ENCODE measurements at regions not wholly inside any gene's neighbourhood (a gene's known extent, or its start where the extent isn't known, plus 50 kb on each side); places are given as distances from the start of the nearest gene placed in this dataset.
A peak's percentile ranks its signal among the peaks of the same experiment; 100 is the strongest.

- no peak overlapping the region for H3K4me3 ChIP-seq (replicated peaks; ENCODE audit: low read depth, low read length)
- TF ChIP-seq CTCF (IDR thresholded peaks at IDR 0.05; ENCODE audit: low read length, missing control alignments) = no peak
- no peak for DNase-seq (ENCODE audit: low read depth)
Measured at GRCh38 chr3:194998417-194998816, 272.5 kb downstream of the XXYLT1 start.

GRCh38 chr3:194998948-194999347 is 272.0 kb downstream of the XXYLT1 start:
- no peak for TF ChIP-seq CTCF (IDR thresholded peaks at IDR 0.05; ENCODE audit: low read length, missing control alignments)
- H3K4me3 ChIP-seq (replicated peaks; ENCODE audit: low read depth, low read length) = no peak overlapping the region
- DNase-seq (ENCODE audit: low read depth) = no peak

DNA sequence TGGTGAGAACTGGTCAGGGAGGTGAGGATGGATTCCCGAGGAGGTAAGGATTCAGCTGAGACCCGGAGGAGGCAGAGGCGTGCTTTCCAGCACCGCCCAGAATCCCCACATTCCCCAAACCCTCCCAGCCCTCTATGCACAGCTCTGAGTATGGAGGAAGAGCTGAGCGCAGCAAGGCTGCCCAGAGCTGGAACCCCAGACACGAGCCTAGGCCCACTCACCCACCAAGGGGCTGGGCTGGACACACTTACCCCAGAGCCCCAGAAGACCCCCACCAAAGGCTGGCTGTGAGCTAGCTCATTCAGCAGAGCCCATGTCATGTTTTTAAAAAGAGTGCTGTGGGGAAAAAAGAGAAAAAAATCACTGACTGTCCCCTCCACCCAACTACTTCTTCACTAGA is 271.5 kb downstream of the XXYLT1 start:
- no peak overlapping the region for H3K4me3 ChIP-seq (replicated peaks; ENCODE audit: low read depth, low read length)
- TF ChIP-seq CTCF (IDR thresholded peaks at IDR 0.05; ENCODE audit: low read length, missing control alignments) = no peak
- no peak for DNase-seq (ENCODE audit: low read depth)

- H3K4me3 ChIP-seq (replicated peaks; ENCODE audit: low read depth, low read length) = no peak overlapping the region
- no peak for DNase-seq (ENCODE audit: low read depth)
- no peak for TF ChIP-seq CTCF (IDR thresholded peaks at IDR 0.05; ENCODE audit: low read length, missing control alignments)
Measured at GRCh38 chr3:195001261-195001660, 269.7 kb downstream of the XXYLT1 start.

DNA sequence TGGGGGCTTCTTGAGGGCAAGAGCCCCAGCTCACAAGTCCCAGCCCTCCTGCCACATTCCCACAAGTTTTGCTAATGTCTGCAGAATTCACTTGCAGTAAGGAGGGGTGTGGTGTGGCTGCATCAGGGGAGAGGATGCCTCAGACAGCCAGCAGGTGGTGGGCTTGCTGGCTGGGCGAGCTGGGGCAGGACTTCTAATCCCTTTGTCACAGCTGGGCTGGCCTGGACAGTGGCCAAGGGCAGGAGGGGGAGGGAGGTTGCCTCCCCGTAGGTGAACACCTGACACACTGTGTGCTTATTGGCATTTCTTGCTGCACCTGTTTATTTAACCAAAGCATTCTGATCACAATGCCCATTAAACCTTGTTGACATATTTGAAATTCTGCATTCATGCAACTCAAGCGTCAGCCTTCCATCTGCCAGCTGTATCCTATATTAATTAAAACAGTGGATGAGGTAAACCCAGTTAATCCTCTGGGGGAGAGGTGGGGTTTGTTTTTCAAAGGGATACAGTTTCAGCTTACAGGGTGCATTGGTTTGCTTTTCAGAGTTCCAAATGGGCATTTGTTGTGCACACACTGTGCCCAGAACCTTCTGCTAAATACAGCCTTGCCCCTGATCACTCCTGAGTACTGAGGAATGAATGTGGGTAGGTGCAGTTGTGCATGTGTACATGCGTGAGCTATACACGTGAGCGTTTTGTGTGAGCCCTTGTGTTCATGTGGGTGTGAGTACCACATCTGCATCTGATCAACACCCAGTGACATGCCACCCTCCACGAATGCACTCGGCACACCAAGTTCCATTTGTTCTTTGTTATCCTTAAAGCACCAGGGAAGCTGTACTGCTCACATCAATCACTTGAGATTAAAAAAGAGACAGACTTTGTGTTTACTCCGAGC is 268.7 kb downstream of the XXYLT1 start:
- H3K4me3 ChIP-seq (replicated peaks; ENCODE audit: low read depth, low read length) = no peak overlapping the region
- peak; percentile 49 for TF ChIP-seq CTCF (IDR thresholded peaks at IDR 0.05; ENCODE audit: low read length, missing control alignments)
- DNase-seq (ENCODE audit: low read depth) = peak; percentile 51

GRCh38 chr3:195003006-195003892 is 267.7 kb downstream of the XXYLT1 start:
- TF ChIP-seq CTCF (IDR thresholded peaks at IDR 0.05; ENCODE audit: low read length, missing control alignments) = no peak
- H3K4me3 ChIP-seq (replicated peaks; ENCODE audit: low read depth, low read length) = no peak overlapping the region
- DNase-seq (ENCODE audit: low read depth) = peak; percentile 78

Measured in fibroblast of pulmonary artery (primary cell).